ENCODE measurements at regions not wholly inside any gene's neighbourhood (a gene's known extent, or its start where the extent isn't known, plus 50 kb on each side); places are given as distances from the start of the nearest gene placed in this dataset.
A peak's percentile ranks its signal among the peaks of the same experiment; 100 is the strongest.

GRCh38 chr13:73190477-73190876 lies 131.7 kb downstream of the KLF5 start:
- no peaks in the 10 kb centered on the region for H3K79me2 ChIP-seq (ENCODE audit: insufficient read depth, low read length)
- no TSS peak for BruUV-seq (replicated peaks)
- no peaks in the 10 kb centered on the region for H3K9me2 ChIP-seq (ENCODE audit: insufficient read depth)
- RAD21 ChIA-PET (ENCODE audit: low non-redundant PET in 1 of 2, low total read pairs in 2 of 2, uncharacterized antibody in 2 of 2, unreplicated experiment in 2 of 2): no interaction called here
- no peak overlapping the region for H3K4me2 ChIP-seq (ENCODE audit: low read length)
- H3K9me3 ChIP-seq (ENCODE audit: control insufficient read depth in 1 of 2, insufficient read depth in 1 of 2, low read depth in 1 of 2, low read length in 2 of 2): no peaks in the 10 kb centered on the region
- no peak overlapping the region for H3K27ac ChIP-seq (ENCODE audit: low read depth, low read length)
- POLR2A ChIA-PET: no interaction called here
- H3K36me3 ChIP-seq (ENCODE audit: control insufficient read depth in 1 of 2, insufficient read depth in 2 of 2, low read length in 2 of 2): no peaks in the 10 kb centered on the region
- ATAC-seq (no peak), DNase-seq (ENCODE audit: low read depth, low spot score) (no peak)
- H3K4me3 ChIP-seq (replicated peaks in 1 of 2; ENCODE audit: low read depth in 1 of 2, low read length in 2 of 2): no peak overlapping the region
- CTCF ChIA-PET: no interaction called here
- peaks cover 0 to 12% of the 10 kb centered on the region in 2 experiments; a peak in 1 of 4 replicates for H3K4me1 ChIP-seq (ENCODE audit: control insufficient read depth in 1 of 2, insufficient read depth in 2 of 2, low read length in 2 of 2)
- intact Hi-C loops (cut with micrococcal nuclease): no loop called here
- no peaks in the 10 kb centered on the region for H4K20me1 ChIP-seq (ENCODE audit: insufficient read depth)
- peak overlapping the region; percentile 66 for H2AFZ ChIP-seq (ENCODE audit: low read depth, low read length, poor library complexity, severe bottlenecking)
- TF ChIP-seq FOSL1 (IDR thresholded peaks at IDR 0.05; ENCODE audit: low read depth) (no peak), REST (IDR thresholded peaks at IDR 0.05; ENCODE audit: low read depth) (no peak), SIN3A (IDR thresholded peaks at IDR 0.05; ENCODE audit: low read depth) (no peak), EZH2phosphoT487 (IDR thresholded peaks at IDR 0.05; ENCODE audit: borderline replicate concordance) (no peak), ZBTB33 (IDR thresholded peaks at IDR 0.05; ENCODE audit: extremely low read depth, insufficient replicate concordance, low read length) (no peak), MAX (IDR thresholded peaks at IDR 0.05) (no peak), YY1 (IDR thresholded peaks at IDR 0.05; ENCODE audit: extremely low read depth, insufficient replicate concordance, low read depth, low read length) (no peak), POLR2AphosphoS5 (IDR thresholded peaks at IDR 0.05; ENCODE audit: low read depth, low read length) (no peak), CTCF (IDR thresholded peaks at IDR 0.05 in 2 of 3, conservative IDR thresholded peaks at IDR 0.05 in 1 of 3; ENCODE audit: borderline replicate concordance in 1 of 3, insufficient read depth in 1 of 3, low read depth in 2 of 3, low read length in 2 of 3) (no peak), ZFX (IDR thresholded peaks at IDR 0.05) (no peak), SRF (IDR thresholded peaks at IDR 0.05; ENCODE audit: low read depth) (no peak), TCF7L2 (IDR thresholded peaks at IDR 0.05; ENCODE audit: borderline replicate concordance, extremely low read depth, insufficient read depth, insufficient read length) (no peak), CBX3 (IDR thresholded peaks at IDR 0.05; ENCODE audit: low read depth) (no peak), CEBPB (IDR thresholded peaks at IDR 0.05; ENCODE audit: low read depth) (no peak), RAD21 (IDR thresholded peaks at IDR 0.05; ENCODE audit: low read depth) (no peak), EZH2 (IDR thresholded peaks at IDR 0.05) (no peak), JUND (IDR thresholded peaks at IDR 0.05) (no peak), EGR1 (IDR thresholded peaks at IDR 0.05; ENCODE audit: low read depth) (no peak), SP1 (IDR thresholded peaks at IDR 0.05; ENCODE audit: low read depth) (no peak), POLR2A (IDR thresholded peaks at IDR 0.05; ENCODE audit: borderline replicate concordance, extremely low read depth, insufficient read depth, insufficient read length) (no peak)
- no peaks in the 10 kb centered on the region for H3K27me3 ChIP-seq (ENCODE audit: insufficient read depth, low read length)
- no peak overlapping the region for H3K9ac ChIP-seq (ENCODE audit: low read length)

Data from HCT116 (cell line).